H9 (cell line): ENCODE measurements at regions not wholly inside any gene's neighbourhood (a gene's known extent, or its start where the extent isn't known, plus 50 kb on each side); places are given as distances from the start of the nearest gene placed in this dataset.

Experiments used
- DNase-seq: peaks from one replicate; pipeline ENCODE4 v3.0.0-alpha.2; 2017
- H2AFZ ChIP-seq: one replicate; pipeline ENCODE4 v1.6.1; 2013; ENCODE audit warnings: mild to moderate bottlenecking, low read length, control low read depth, moderate library complexity
- H2AK5ac ChIP-seq: 2 replicates; pipeline ENCODE4 v1.6.1; 2013; ENCODE audit warnings: low read length, control low read depth, mixed read lengths; ENCODE audit not compliant: insufficient read length
- H2BK120ac ChIP-seq: one replicate; pipeline ENCODE4 v1.6.1; 2013; ENCODE audit warnings: low read depth, mild to moderate bottlenecking, low read length, control low read depth, inconsistent platforms; ENCODE audit not compliant: poor library complexity, severe bottlenecking
- H2BK12ac ChIP-seq: 2 replicates; pipeline ENCODE4 v1.6.1; 2013; ENCODE audit warnings: low read length, control low read depth, mixed read lengths, low read depth; ENCODE audit not compliant: insufficient read length
- H2BK15ac ChIP-seq: 2 replicates; pipeline ENCODE4 v1.6.1; 2013; ENCODE audit warnings: low read depth, low read length, control low read depth
- H2BK20ac ChIP-seq: one replicate; pipeline ENCODE4 v1.6.1; 2013; ENCODE audit warnings: low read depth, mild to moderate bottlenecking, low read length, control low read depth, inconsistent platforms; ENCODE audit not compliant: poor library complexity, severe bottlenecking
- H2BK5ac ChIP-seq: 2 replicates; pipeline ENCODE4 v1.6.1; 2013; ENCODE audit warnings: low read length, control low read depth, mixed read lengths; ENCODE audit not compliant: insufficient read length
- H3K14ac ChIP-seq: 2 replicates; pipeline ENCODE4 v1.6.1; 2013; ENCODE audit warnings: low read length, control low read depth; ENCODE audit not compliant: insufficient read depth
- H3K18ac ChIP-seq: 2 replicates; pipeline ENCODE4 v1.6.1; 2013; ENCODE audit warnings: low read depth, mild to moderate bottlenecking, mixed read lengths, low read length, control low read depth; ENCODE audit not compliant: insufficient read length
- H3K23ac ChIP-seq: 2 replicates; pipeline ENCODE4 v1.6.1; 2013; ENCODE audit warnings: low read length, control low read depth, mixed read lengths, low read depth; ENCODE audit not compliant: insufficient read length
- H3K23me2 ChIP-seq: 2 replicates; pipeline ENCODE4 v1.6.1; 2013; ENCODE audit warnings: low read depth, mild to moderate bottlenecking, mixed read lengths, low read length, control low read depth; ENCODE audit not compliant: insufficient read length, poor library complexity, severe bottlenecking
- H3K27ac ChIP-seq: 2 replicates; pipeline ENCODE4 v1.5.1; 2013; ENCODE audit warnings: low read length, control low read depth, mixed read lengths, low read depth; ENCODE audit not compliant: insufficient read length
- H3K27me3 ChIP-seq: 2 replicates; pipeline ENCODE4 v1.6.1; 2013; ENCODE audit warnings: low read length, control low read depth, inconsistent platforms; ENCODE audit not compliant: insufficient read depth
- H3K4ac ChIP-seq: 2 replicates; pipeline ENCODE4 v1.6.1; 2013; ENCODE audit warnings: low read depth, mild to moderate bottlenecking, control low read depth, inconsistent platforms, low read length, moderate library complexity
- H3K4me1 ChIP-seq: 2 replicates; pipeline ENCODE4 v1.6.1; 2013; ENCODE audit warnings: low read length, control low read depth, inconsistent platforms; ENCODE audit not compliant: insufficient read depth
- H3K4me2 ChIP-seq: 2 replicates; pipeline ENCODE4 v1.6.1; 2013; ENCODE audit warnings: low read length, control low read depth, mixed read lengths; ENCODE audit not compliant: insufficient read length, insufficient read depth
- H3K56ac ChIP-seq: 2 replicates; pipeline ENCODE4 v1.6.1; 2013; ENCODE audit warnings: low read depth, mild to moderate bottlenecking, mixed read lengths, low read length, control low read depth; ENCODE audit not compliant: insufficient read length
- H3K79me1 ChIP-seq: 2 replicates; pipeline ENCODE4 v1.6.1; 2013; ENCODE audit warnings: low read depth, mild to moderate bottlenecking, moderate library complexity, low read length, control low read depth, inconsistent platforms; ENCODE audit not compliant: insufficient read depth, poor library complexity, severe bottlenecking
- H3K79me2 ChIP-seq: 2 replicates; pipeline ENCODE4 v1.6.1; 2013; ENCODE audit warnings: low read length, control low read depth, inconsistent platforms; ENCODE audit not compliant: insufficient read depth
- H3K9ac ChIP-seq: 2 replicates; pipeline ENCODE4 v1.6.1; 2013; ENCODE audit warnings: low read length, control low read depth, mixed read lengths; ENCODE audit not compliant: insufficient read length; ENCODE audit errors: extremely low read depth
- H3K9me3 ChIP-seq: one replicate; pipeline ENCODE4 v1.6.1; 2013; ENCODE audit warnings: low read depth, low read length, inconsistent platforms; ENCODE audit not compliant: control insufficient read depth
- H3T11ph ChIP-seq: one replicate; pipeline ENCODE4 v1.6.1; 2013; ENCODE audit warnings: mild to moderate bottlenecking, low read length, control low read depth, inconsistent platforms
- H4K20me1 ChIP-seq: one replicate; pipeline ENCODE4 v1.6.1; 2013; ENCODE audit not compliant: control insufficient read depth, insufficient read length, insufficient read depth
- H4K5ac ChIP-seq: 2 replicates; pipeline ENCODE4 v1.6.1; 2013; ENCODE audit warnings: low read depth, mild to moderate bottlenecking, mixed read lengths, low read length, control low read depth; ENCODE audit not compliant: insufficient read length
- H4K8ac ChIP-seq: replicated peaks from 2 replicates; pipeline ENCODE4 v1.6.1; 2013; ENCODE audit warnings: low read length, control low read depth, mixed read lengths, low read depth; ENCODE audit not compliant: insufficient read length
- H4K91ac ChIP-seq: 2 replicates; pipeline ENCODE4 v1.6.1; 2013; ENCODE audit warnings: low read depth, mild to moderate bottlenecking, moderate library complexity, mixed read lengths, low read length, control low read depth; ENCODE audit not compliant: insufficient read length
- H3K27ac Mint-ChIP-seq, 3 experiments: 2 replicates in 2 of 3; 3 replicates in 1 of 3; pipeline ENCODE4 v1.8.0; 2020 to 2021; ENCODE audit warnings: mixed read lengths in 3 of 3, mild to moderate bottlenecking in 1 of 3, moderate library complexity in 1 of 3
- H3K27me3 Mint-ChIP-seq: 2 replicates; pipeline ENCODE4 v1.8.0; 2021; ENCODE audit warnings: low read depth, mild to moderate bottlenecking, moderate library complexity, mixed read lengths
- H3K36me3 Mint-ChIP-seq, 3 experiments: 2 replicates in 2 of 3; 3 replicates in 1 of 3; pipeline ENCODE4 v1.8.0; 2020 to 2021; ENCODE audit warnings: low read depth in 3 of 3, mixed read lengths in 3 of 3; ENCODE audit not compliant: insufficient read depth in 1 of 3
- H3K4me1 Mint-ChIP-seq, 2 experiments: 2 replicates each; pipeline ENCODE4 v1.8.0; 2020; ENCODE audit warnings: mixed read lengths in 2 of 2
- H3K4me3 Mint-ChIP-seq, 2 experiments: 2 replicates in 1 of 2; 3 replicates in 1 of 2; pipeline ENCODE4 v1.8.0; 2020 to 2021; ENCODE audit warnings: mild to moderate bottlenecking in 2 of 2, mixed read lengths in 2 of 2, moderate library complexity in 1 of 2
- H3K9me3 Mint-ChIP-seq, 2 experiments: 2 replicates in 1 of 2; 3 replicates in 1 of 2; pipeline ENCODE4 v1.8.0; 2020; ENCODE audit warnings: mild to moderate bottlenecking in 2 of 2, mixed read lengths in 2 of 2, moderate library complexity in 1 of 2
- TF ChIP-seq, protein P1 (sequence below): fragments of 200-600 bp; sonication (generic); conservative IDR thresholded peaks from 3 replicates; pipeline ENCODE4 v1.8.0; 2021; ENCODE audit warnings: antibody characterized with exemption, mild to moderate bottlenecking

DNA sequence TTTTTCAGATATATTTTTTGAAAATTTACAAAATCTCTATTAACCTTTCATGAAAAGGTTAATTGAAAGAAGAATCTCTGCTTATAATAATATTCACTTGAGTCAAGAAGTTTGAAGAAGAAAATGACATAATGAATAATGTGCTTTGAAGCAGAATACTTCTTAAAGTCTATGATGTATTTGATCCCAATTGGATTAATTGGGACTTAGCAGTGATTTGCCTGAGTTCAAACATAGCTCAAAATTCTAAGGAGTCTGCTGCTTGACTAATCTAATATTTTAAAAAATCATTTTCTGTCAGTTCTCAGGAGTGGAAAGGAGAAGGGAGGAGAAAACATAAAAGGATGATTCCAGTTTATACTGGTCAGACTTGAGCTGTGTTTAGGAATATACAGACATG is 1150.4 kb upstream of the INTU start:
- Mint-ChIP-seq H3K9me3 (peaks cover 5 to 8% of the 10 kb centered on the region in 2 experiments; a peak in 4 of 5 replicates), H3K36me3 (no peaks in the 10 kb centered on the region; a peak in 1 of 7 replicates), H3K4me1 (no peaks in the 10 kb centered on the region), H3K27ac (no peak overlapping the region), H3K4me3 (no peak overlapping the region), H3K27me3 (no peaks in the 10 kb centered on the region)
- Histone ChIP-seq H3K27me3 (no peaks in the 10 kb centered on the region), H3K9ac (no peak overlapping the region), H4K5ac (no peak overlapping the region), H3K4me1 (no peaks in the 10 kb centered on the region), H4K20me1 (no peaks in the 10 kb centered on the region), H2BK12ac (no peak overlapping the region), H3K14ac (no peak overlapping the region), H3K56ac (no peak overlapping the region), H3K18ac (no peak overlapping the region), H3K4ac (no peak overlapping the region), H3K79me2 (no peaks in the 10 kb centered on the region), H2BK120ac (no peak overlapping the region), H3K23ac (no peak overlapping the region), H3K27ac (no peak overlapping the region), H3K4me2 (no peak overlapping the region), H2BK15ac (no peak overlapping the region), H3K79me1 (no peaks in the 10 kb centered on the region), H2AFZ (no peak overlapping the region), H3K9me3 (no peaks in the 10 kb centered on the region), H4K91ac (no peak overlapping the region), H4K8ac (no peak overlapping the region), H2BK5ac (no peak overlapping the region), H2AK5ac (no peak overlapping the region), H3T11ph (no peak overlapping the region), H3K23me2 (no peaks in the 10 kb centered on the region), H2BK20ac (no peak overlapping the region)
- no peak for DNase-seq
- TF ChIP-seq, protein P1, sequence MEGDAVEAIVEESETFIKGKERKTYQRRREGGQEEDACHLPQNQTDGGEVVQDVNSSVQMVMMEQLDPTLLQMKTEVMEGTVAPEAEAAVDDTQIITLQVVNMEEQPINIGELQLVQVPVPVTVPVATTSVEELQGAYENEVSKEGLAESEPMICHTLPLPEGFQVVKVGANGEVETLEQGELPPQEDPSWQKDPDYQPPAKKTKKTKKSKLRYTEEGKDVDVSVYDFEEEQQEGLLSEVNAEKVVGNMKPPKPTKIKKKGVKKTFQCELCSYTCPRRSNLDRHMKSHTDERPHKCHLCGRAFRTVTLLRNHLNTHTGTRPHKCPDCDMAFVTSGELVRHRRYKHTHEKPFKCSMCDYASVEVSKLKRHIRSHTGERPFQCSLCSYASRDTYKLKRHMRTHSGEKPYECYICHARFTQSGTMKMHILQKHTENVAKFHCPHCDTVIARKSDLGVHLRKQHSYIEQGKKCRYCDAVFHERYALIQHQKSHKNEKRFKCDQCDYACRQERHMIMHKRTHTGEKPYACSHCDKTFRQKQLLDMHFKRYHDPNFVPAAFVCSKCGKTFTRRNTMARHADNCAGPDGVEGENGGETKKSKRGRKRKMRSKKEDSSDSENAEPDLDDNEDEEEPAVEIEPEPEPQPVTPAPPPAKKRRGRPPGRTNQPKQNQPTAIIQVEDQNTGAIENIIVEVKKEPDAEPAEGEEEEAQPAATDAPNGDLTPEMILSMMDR = no peak
